Mesenchymal stem cell (in vitro differentiated cells and primary cell): ENCODE measurements at regions not wholly inside any gene's neighbourhood (a gene's known extent, or its start where the extent isn't known, plus 50 kb on each side); places are given as distances from the start of the nearest gene placed in this dataset.

Experiments
- DNase-seq: peaks from one replicate; pipeline ENCODE4 v3.0.0-alpha.2; 2013
- H2AFZ ChIP-seq: one replicate; pipeline ENCODE4 v1.6.1; 2013; ENCODE audit warnings: low read depth, mild to moderate bottlenecking, control low read depth, inconsistent platforms, low read length, moderate library complexity
- H2AK5ac ChIP-seq: 2 replicates; pipeline ENCODE4 v1.6.1; 2013; ENCODE audit warnings: low read length, moderate library complexity, mild to moderate bottlenecking, inconsistent platforms; ENCODE audit not compliant: severe bottlenecking
- H2BK120ac ChIP-seq: one replicate; pipeline ENCODE4 v1.6.1; 2013; ENCODE audit warnings: low read depth, mild to moderate bottlenecking, inconsistent platforms, low read length, moderate library complexity
- H2BK12ac ChIP-seq, 2 experiments: one replicate each; pipeline ENCODE4 v1.6.1; 2013; ENCODE audit warnings: inconsistent platforms in 2 of 2, low read length in 2 of 2, mild to moderate bottlenecking in 2 of 2, moderate library complexity in 2 of 2, control low read depth in 1 of 2
- H2BK15ac ChIP-seq: one replicate; pipeline ENCODE4 v1.6.1; 2013; ENCODE audit warnings: mild to moderate bottlenecking, low read depth, inconsistent platforms; ENCODE audit not compliant: poor library complexity, severe bottlenecking
- H2BK5ac ChIP-seq: 2 replicates; pipeline ENCODE4 v1.6.1; 2013; ENCODE audit warnings: low read depth, mild to moderate bottlenecking, low read length, control low read depth, inconsistent platforms; ENCODE audit not compliant: poor library complexity, severe bottlenecking
- H3K14ac ChIP-seq, 2 experiments: one replicate each; pipeline ENCODE4 v1.6.1; 2013; ENCODE audit warnings: inconsistent platforms in 2 of 2, low read length in 2 of 2, control low read depth in 1 of 2, mild to moderate bottlenecking in 1 of 2, moderate library complexity in 1 of 2
- H3K18ac ChIP-seq, 2 experiments: one replicate each; pipeline ENCODE4 v1.6.1; 2013; ENCODE audit warnings: inconsistent platforms in 2 of 2, low read length in 2 of 2, control low read depth in 1 of 2, low read depth in 1 of 2, mild to moderate bottlenecking in 1 of 2
- H3K23ac ChIP-seq, 2 experiments: one replicate each; pipeline ENCODE4 v1.6.1; 2013; ENCODE audit warnings: inconsistent platforms in 2 of 2, low read length in 2 of 2, mild to moderate bottlenecking in 2 of 2, moderate library complexity in 2 of 2, control low read depth in 1 of 2
- H3K27ac ChIP-seq: 2 replicates; pipeline ENCODE4 v1.5.1; 2013; ENCODE audit warnings: mild to moderate bottlenecking, moderate library complexity, low read length, control low read depth, inconsistent platforms; ENCODE audit not compliant: poor library complexity, severe bottlenecking
- H3K27me3 ChIP-seq, 2 experiments: 2 replicates each; pipeline versions ENCODE4 v1.6.1 to v1.7.0; 2013; ENCODE audit warnings: low read length in 2 of 2, mild to moderate bottlenecking in 2 of 2, moderate library complexity in 2 of 2, control low read depth in 1 of 2, inconsistent platforms in 1 of 2; ENCODE audit not compliant: control insufficient read depth in 1 of 2, insufficient read depth in 1 of 2
- H3K36me3 ChIP-seq, 2 experiments: 2 replicates each; pipeline versions ENCODE4 v1.6.1 to v1.7.0; 2013; ENCODE audit warnings: low read length in 2 of 2, control low read depth in 1 of 2, inconsistent platforms in 1 of 2, low read depth in 1 of 2, mild to moderate bottlenecking in 1 of 2; ENCODE audit not compliant: insufficient read depth in 2 of 2, control insufficient read depth in 1 of 2
- H3K4ac ChIP-seq, 2 experiments: one replicate each; pipeline ENCODE4 v1.6.1; 2013; ENCODE audit warnings: inconsistent platforms in 2 of 2, low read length in 2 of 2, mild to moderate bottlenecking in 2 of 2, moderate library complexity in 2 of 2, control low read depth in 1 of 2, low read depth in 1 of 2
- H3K4me1 ChIP-seq: 2 replicates; pipeline ENCODE4 v1.6.1; 2013; ENCODE audit warnings: low read depth, low read length, control low read depth; ENCODE audit not compliant: control insufficient read depth, insufficient read depth
- H3K4me2 ChIP-seq: 2 replicates; pipeline ENCODE4 v1.6.1; 2013; ENCODE audit warnings: low read length, mild to moderate bottlenecking, inconsistent platforms; ENCODE audit not compliant: poor library complexity, severe bottlenecking
- H3K4me3 ChIP-seq, 2 experiments: 2 replicates each; pipeline versions ENCODE4 v1.5.1 to v1.7.0; 2013; ENCODE audit warnings: low read length in 2 of 2, mild to moderate bottlenecking in 2 of 2, control low read depth in 1 of 2, low read depth in 1 of 2; ENCODE audit not compliant: insufficient read depth in 1 of 2
- H3K79me1 ChIP-seq: replicated peaks from 2 replicates; pipeline ENCODE4 v1.6.1; 2013; ENCODE audit warnings: mild to moderate bottlenecking, control low read depth, low read length, inconsistent platforms; ENCODE audit not compliant: poor library complexity, severe bottlenecking
- H3K9ac ChIP-seq: 2 replicates; pipeline ENCODE4 v1.7.0; 2013; ENCODE audit warnings: mild to moderate bottlenecking, low read length, moderate library complexity
- H3K9me3 ChIP-seq: 2 replicates; pipeline ENCODE4 v1.7.0; 2013; ENCODE audit warnings: mild to moderate bottlenecking, low read length; ENCODE audit not compliant: control insufficient read depth
- H4K8ac ChIP-seq: one replicate; pipeline ENCODE4 v1.6.1; 2013; ENCODE audit warnings: inconsistent platforms, mild to moderate bottlenecking, low read length, moderate library complexity
- H4K91ac ChIP-seq: one replicate; pipeline ENCODE4 v1.6.1; 2013; ENCODE audit warnings: mild to moderate bottlenecking, low read length, inconsistent platforms
- WGBS: methylation state at CpG from one replicate; pipeline ENCODE4 v1.1.7; 2013; ENCODE audit warnings: mixed read lengths; 5-methylcytosine and 5-hydroxymethylcytosine counted together

GRCh38 chr12:123058481-123058880, 78.0 kb downstream of the ARL6IP4 start:
- WGBS: over 99% methylated on average over 6 of the region's 6 CpGs
- no peak overlapping the region for H3K27ac ChIP-seq
- H2BK120ac ChIP-seq: no peak overlapping the region
- H3K14ac ChIP-seq: no peak overlapping the region
- peak overlapping the region in 1 of 2 experiments; percentile 56 for H3K18ac ChIP-seq
- H4K8ac ChIP-seq: no peak overlapping the region
- no peak overlapping the region for H3K4me2 ChIP-seq
- H2AK5ac ChIP-seq: no peak overlapping the region
- no peak overlapping the region for H2BK15ac ChIP-seq
- no peaks in the 10 kb centered on the region for H3K27me3 ChIP-seq
- H2BK5ac ChIP-seq: no peak overlapping the region
- peak overlapping the region in 1 of 2 experiments; percentile 80 for H2BK12ac ChIP-seq
- DNase-seq: no peak
- peaks cover 35% of the 10 kb centered on the region for H3K4me1 ChIP-seq
- no peaks in the 10 kb centered on the region for H3K9me3 ChIP-seq
- H4K91ac ChIP-seq: peak overlapping the region; percentile 25
- peak overlapping the region in 1 of 2 experiments; percentile 69 for H3K4ac ChIP-seq
- no peak overlapping the region for H2AFZ ChIP-seq
- peaks cover 0 to 4% of the 10 kb centered on the region in 2 experiments for H3K36me3 ChIP-seq
- H3K9ac ChIP-seq: no peak overlapping the region
- no peak overlapping the region for H3K4me3 ChIP-seq
- H3K23ac ChIP-seq: no peak overlapping the region
- H3K79me1 ChIP-seq: peaks cover 11% of the 10 kb centered on the region

DNA sequence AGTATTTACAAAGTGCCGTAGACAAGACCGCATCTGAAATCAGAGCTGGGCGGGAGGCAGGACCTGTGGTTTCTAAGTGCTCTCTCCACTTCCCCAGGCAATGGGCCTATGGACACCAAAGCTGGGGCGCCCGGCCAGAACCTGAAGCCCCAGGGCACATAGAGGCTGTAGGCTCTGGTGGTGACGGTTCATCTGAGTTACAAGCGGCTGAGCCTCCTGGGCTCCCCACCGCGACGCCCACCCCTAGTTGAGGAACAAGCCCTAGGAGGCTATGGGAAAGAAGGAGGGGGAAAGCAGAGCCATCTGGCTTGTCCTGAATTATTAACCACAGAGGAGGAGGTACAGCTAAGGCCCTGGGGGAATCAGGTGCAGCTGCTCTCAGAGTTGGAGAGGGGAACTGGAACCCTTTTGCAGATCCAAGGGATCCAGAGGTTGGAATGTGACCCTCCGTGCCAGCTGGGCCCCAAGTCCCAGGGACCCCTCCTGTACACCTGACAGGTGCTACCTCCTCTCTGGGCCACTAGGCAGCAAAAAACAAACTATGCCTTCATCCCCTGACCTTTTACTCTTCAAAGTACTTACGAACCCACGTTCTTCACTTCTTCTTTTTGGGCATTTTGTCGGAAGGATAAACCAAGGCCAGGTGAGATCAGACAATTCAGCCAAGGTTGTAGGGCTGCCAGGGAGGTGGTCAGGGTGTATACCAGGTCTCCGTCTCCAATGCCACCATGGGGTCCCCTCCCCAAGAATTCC, 77.2 kb downstream of the ARL6IP4 start:
- H3K23ac ChIP-seq: peak overlapping the region in 1 of 2 experiments; percentile 74
- H3K79me1 ChIP-seq: peaks cover 11% of the 10 kb centered on the region
- H2BK15ac ChIP-seq: no peak overlapping the region
- no peak overlapping the region for H2AK5ac ChIP-seq
- DNase-seq: no peak
- H2BK120ac ChIP-seq: no peak overlapping the region
- no peak overlapping the region for H4K91ac ChIP-seq
- H2BK5ac ChIP-seq: no peak overlapping the region
- H3K4me3 ChIP-seq: no peak overlapping the region
- no peaks in the 10 kb centered on the region for H3K9me3 ChIP-seq
- no peak overlapping the region for H2BK12ac ChIP-seq
- no peak overlapping the region for H3K4ac ChIP-seq
- no peak overlapping the region for H4K8ac ChIP-seq
- H3K14ac ChIP-seq: no peak overlapping the region
- no peak overlapping the region for H3K9ac ChIP-seq
- peaks cover 0 to 4% of the 10 kb centered on the region in 2 experiments for H3K36me3 ChIP-seq
- no peak overlapping the region for H3K27ac ChIP-seq
- H3K4me1 ChIP-seq: peaks cover 27% of the 10 kb centered on the region
- no peak overlapping the region for H2AFZ ChIP-seq
- H3K27me3 ChIP-seq: no peaks in the 10 kb centered on the region
- no peak overlapping the region for H3K18ac ChIP-seq
- no peak overlapping the region for H3K4me2 ChIP-seq
- WGBS: 98% methylated on average over 15 of the region's 15 CpGs

DNA sequence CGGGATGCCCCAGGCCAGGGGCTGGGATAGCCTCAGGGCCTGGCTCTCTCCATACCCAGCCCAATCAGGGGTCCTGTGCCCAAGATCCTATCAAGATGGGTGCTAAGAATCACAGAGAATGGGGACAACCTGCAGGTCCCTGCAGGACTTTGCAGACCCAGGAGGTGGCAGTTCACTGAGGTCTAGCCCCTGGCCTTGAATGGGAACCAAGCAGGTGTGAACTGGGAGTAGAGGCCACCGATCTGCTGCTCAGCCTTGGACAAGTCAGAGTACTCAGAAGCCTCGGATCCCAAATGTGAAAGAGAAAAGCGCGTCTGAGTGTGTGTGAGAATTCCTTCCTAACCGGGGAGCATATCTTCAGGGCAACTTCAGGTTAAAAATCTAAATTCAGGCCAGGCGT, 76.2 kb downstream of the ARL6IP4 start:
- Histone ChIP-seq H3K4me2 (no peak overlapping the region), H3K4me3 (no peak overlapping the region), H2BK12ac (no peak overlapping the region), H4K91ac (no peak overlapping the region), H2AFZ (no peak overlapping the region), H3K36me3 (peaks cover 0 to 4% of the 10 kb centered on the region in 2 experiments), H3K79me1 (peaks cover 11% of the 10 kb centered on the region), H3K4ac (peak overlapping the region in 1 of 2 experiments; percentile 13), H3K27ac (no peak overlapping the region), H3K27me3 (no peaks in the 10 kb centered on the region), H2BK15ac (no peak overlapping the region), H2BK5ac (no peak overlapping the region), H3K9me3 (no peaks in the 10 kb centered on the region), H3K18ac (no peak overlapping the region), H2AK5ac (no peak overlapping the region), H4K8ac (no peak overlapping the region), H3K23ac (no peak overlapping the region), H3K14ac (no peak overlapping the region), H3K9ac (no peak overlapping the region), H2BK120ac (no peak overlapping the region), H3K4me1 (peaks cover 21% of the 10 kb centered on the region)
- WGBS: over 99% methylated on average over 7 of the region's 7 CpGs
- DNase-seq: no peak

- H2BK120ac ChIP-seq: no peak overlapping the region
- no peaks in the 10 kb centered on the region for H3K9me3 ChIP-seq
- H2BK5ac ChIP-seq: no peak overlapping the region
- peaks cover 0 to 4% of the 10 kb centered on the region in 2 experiments for H3K36me3 ChIP-seq
- no peak overlapping the region for H2AK5ac ChIP-seq
- H3K18ac ChIP-seq: peak overlapping the region; percentile 22 to 49
- no peak overlapping the region for H3K9ac ChIP-seq
- no peak overlapping the region for H4K8ac ChIP-seq
- H3K79me1 ChIP-seq: peaks cover 11% of the 10 kb centered on the region
- H4K91ac ChIP-seq: no peak overlapping the region
- H3K4me2 ChIP-seq: no peak overlapping the region
- peak; percentile 81 for DNase-seq
- H3K4me3 ChIP-seq: no peak overlapping the region
- H2BK12ac ChIP-seq: peak overlapping the region in 1 of 2 experiments; percentile 69
- peak overlapping the region in 1 of 2 experiments; percentile 13 for H3K4ac ChIP-seq
- no peak overlapping the region for H2AFZ ChIP-seq
- 73% methylated on average over 8 of the region's 8 CpGs for WGBS
- H3K23ac ChIP-seq: no peak overlapping the region
- H3K4me1 ChIP-seq: peaks cover 21% of the 10 kb centered on the region
- no peaks in the 10 kb centered on the region for H3K27me3 ChIP-seq
- no peak overlapping the region for H3K14ac ChIP-seq
- no peak overlapping the region for H3K27ac ChIP-seq
- no peak overlapping the region for H2BK15ac ChIP-seq
Measured at GRCh38 chr12:123056053-123056452, 75.6 kb downstream of the ARL6IP4 start.
